ENCODE measurements at regions not wholly inside any gene's neighbourhood (a gene's known extent, or its start where the extent isn't known, plus 50 kb on each side); places are given as distances from the start of the nearest gene placed in this dataset.

DNA sequence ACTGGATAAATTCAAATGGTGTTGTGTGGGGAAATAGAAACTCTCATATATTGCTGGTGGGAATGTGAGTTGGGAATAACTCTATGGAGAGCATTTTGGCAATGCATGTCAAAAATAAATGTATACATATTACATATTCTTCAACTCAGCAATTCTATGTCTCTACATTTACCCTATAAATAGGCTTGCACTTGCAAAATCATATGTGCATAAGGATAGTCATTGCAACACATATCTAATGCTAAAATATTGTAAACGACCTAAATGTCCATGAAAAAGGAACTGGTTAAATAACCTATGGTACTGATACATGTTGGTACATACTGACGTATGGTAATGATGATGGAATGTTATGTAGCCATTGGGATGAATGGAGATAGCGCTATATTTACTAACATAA lies 94.5 kb upstream of the CHD1 start:
- peaks cover 25% of the 10 kb centered on the region for H3K4me1 ChIP-seq (ENCODE audit: insufficient read depth, low read length)
- H4K20me1 ChIP-seq (ENCODE audit: insufficient read depth, low read length) = no peaks in the 10 kb centered on the region
- H3K9me3 ChIP-seq (ENCODE audit: insufficient read depth, low read length, severe bottlenecking) = no peaks in the 10 kb centered on the region
- H3K79me2 ChIP-seq (ENCODE audit: insufficient read depth, low read length) = no peaks in the 10 kb centered on the region
- H3K9ac ChIP-seq (ENCODE audit: low read depth, low read length) = no peak overlapping the region
- no peak for TF ChIP-seq EZH2 (IDR thresholded peaks at IDR 0.05; ENCODE audit: borderline replicate concordance, low read depth, low read length, severe bottlenecking)
- TF ChIP-seq, protein P1, sequence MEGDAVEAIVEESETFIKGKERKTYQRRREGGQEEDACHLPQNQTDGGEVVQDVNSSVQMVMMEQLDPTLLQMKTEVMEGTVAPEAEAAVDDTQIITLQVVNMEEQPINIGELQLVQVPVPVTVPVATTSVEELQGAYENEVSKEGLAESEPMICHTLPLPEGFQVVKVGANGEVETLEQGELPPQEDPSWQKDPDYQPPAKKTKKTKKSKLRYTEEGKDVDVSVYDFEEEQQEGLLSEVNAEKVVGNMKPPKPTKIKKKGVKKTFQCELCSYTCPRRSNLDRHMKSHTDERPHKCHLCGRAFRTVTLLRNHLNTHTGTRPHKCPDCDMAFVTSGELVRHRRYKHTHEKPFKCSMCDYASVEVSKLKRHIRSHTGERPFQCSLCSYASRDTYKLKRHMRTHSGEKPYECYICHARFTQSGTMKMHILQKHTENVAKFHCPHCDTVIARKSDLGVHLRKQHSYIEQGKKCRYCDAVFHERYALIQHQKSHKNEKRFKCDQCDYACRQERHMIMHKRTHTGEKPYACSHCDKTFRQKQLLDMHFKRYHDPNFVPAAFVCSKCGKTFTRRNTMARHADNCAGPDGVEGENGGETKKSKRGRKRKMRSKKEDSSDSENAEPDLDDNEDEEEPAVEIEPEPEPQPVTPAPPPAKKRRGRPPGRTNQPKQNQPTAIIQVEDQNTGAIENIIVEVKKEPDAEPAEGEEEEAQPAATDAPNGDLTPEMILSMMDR (IDR thresholded peaks at IDR 0.05; ENCODE audit: borderline replicate concordance, extremely low read depth, low read length, poor library complexity, severe bottlenecking) = no peak
- H3K4me2 ChIP-seq (ENCODE audit: insufficient read depth, low read length) = no peak overlapping the region
- no peak overlapping the region for H3K4me3 ChIP-seq (ENCODE audit: low read depth in 1 of 2, low read length in 2 of 2)
- no peak for ATAC-seq (ENCODE audit: insufficient read depth, low read depth)
- DNase-seq = no peak
- no peak overlapping the region for H3K27ac ChIP-seq (ENCODE audit: low read length)
- H3K36me3 ChIP-seq (ENCODE audit: insufficient read depth, low read length) = no peaks in the 10 kb centered on the region
- H2AFZ ChIP-seq (ENCODE audit: low read depth, low read length) = no peak overlapping the region
- H3K27me3 ChIP-seq (ENCODE audit: insufficient read depth, low read length, poor library complexity) = no peaks in the 10 kb centered on the region

- H3K9me3 ChIP-seq (ENCODE audit: insufficient read depth, low read length, severe bottlenecking) = no peaks in the 10 kb centered on the region
- TF ChIP-seq, protein P1 (IDR thresholded peaks at IDR 0.05; ENCODE audit: borderline replicate concordance, extremely low read depth, low read length, poor library complexity, severe bottlenecking) = no peak
- TF ChIP-seq EZH2 (IDR thresholded peaks at IDR 0.05; ENCODE audit: borderline replicate concordance, low read depth, low read length, severe bottlenecking) = no peak
These were observed 93.4 kb upstream of the CHD1 start for GRCh38 chr5:99022250-99022649.

GRCh38 chr5:99020698-99021048 lies 91.9 kb upstream of the CHD1 start:
- Histone ChIP-seq H4K20me1 (ENCODE audit: insufficient read depth, low read length) (no peaks in the 10 kb centered on the region), H3K4me1 (ENCODE audit: insufficient read depth, low read length) (no peaks in the 10 kb centered on the region), H3K9me3 (ENCODE audit: insufficient read depth, low read length, severe bottlenecking) (no peaks in the 10 kb centered on the region), H3K4me3 (ENCODE audit: low read depth in 1 of 2, low read length in 2 of 2) (no peak overlapping the region), H3K27me3 (ENCODE audit: insufficient read depth, low read length, poor library complexity) (no peaks in the 10 kb centered on the region), H3K9ac (ENCODE audit: low read depth, low read length) (no peak overlapping the region), H3K4me2 (ENCODE audit: insufficient read depth, low read length) (no peak overlapping the region), H3K79me2 (ENCODE audit: insufficient read depth, low read length) (no peaks in the 10 kb centered on the region), H3K36me3 (ENCODE audit: insufficient read depth, low read length) (no peaks in the 10 kb centered on the region), H2AFZ (ENCODE audit: low read depth, low read length) (no peak overlapping the region), H3K27ac (ENCODE audit: low read length) (no peak overlapping the region)
- ATAC-seq (ENCODE audit: insufficient read depth, low read depth) = no peak
- DNase-seq = no peak
- TF ChIP-seq, protein P1 (IDR thresholded peaks at IDR 0.05; ENCODE audit: borderline replicate concordance, extremely low read depth, low read length, poor library complexity, severe bottlenecking) = no peak
- no peak for TF ChIP-seq EZH2 (IDR thresholded peaks at IDR 0.05; ENCODE audit: borderline replicate concordance, low read depth, low read length, severe bottlenecking)

More at GRCh38 chr5:99022250-99022649, 93.4 kb upstream of the CHD1 start:
- DNase-seq (no peak), ATAC-seq (ENCODE audit: insufficient read depth, low read depth) (no peak)
- H3K4me2 ChIP-seq (ENCODE audit: insufficient read depth, low read length) = no peak overlapping the region
- H3K4me3 ChIP-seq (ENCODE audit: low read depth in 1 of 2, low read length in 2 of 2) = no peak overlapping the region
- H2AFZ ChIP-seq (ENCODE audit: low read depth, low read length) = no peak overlapping the region
- H3K79me2 ChIP-seq (ENCODE audit: insufficient read depth, low read length) = no peaks in the 10 kb centered on the region
- H3K9ac ChIP-seq (ENCODE audit: low read depth, low read length) = no peak overlapping the region
- no peaks in the 10 kb centered on the region for H3K27me3 ChIP-seq (ENCODE audit: insufficient read depth, low read length, poor library complexity)
- H4K20me1 ChIP-seq (ENCODE audit: insufficient read depth, low read length) = no peaks in the 10 kb centered on the region
- peaks cover 14% of the 10 kb centered on the region for H3K4me1 ChIP-seq (ENCODE audit: insufficient read depth, low read length)
- no peak overlapping the region for H3K27ac ChIP-seq (ENCODE audit: low read length)
- H3K36me3 ChIP-seq (ENCODE audit: insufficient read depth, low read length) = no peaks in the 10 kb centered on the region
